Osteoblast (primary cell): ENCODE measurements at regions not wholly inside any gene's neighbourhood (a gene's known extent, or its start where the extent isn't known, plus 50 kb on each side); places are given as distances from the start of the nearest gene placed in this dataset.

Experiments
- DNase-seq: peaks from one replicate; pipeline ENCODE4 v3.0.0; 2011; ENCODE audit warnings: low spot score, mixed read lengths; ENCODE audit not compliant: insufficient read length; ENCODE audit errors: missing footprints
- H2AFZ ChIP-seq: 2 replicates; pipeline ENCODE4 v1.6.0; 2011; ENCODE audit warnings: mild to moderate bottlenecking, low read length
- H3K27ac ChIP-seq: 2 replicates; pipeline ENCODE4 v1.5.1; 2011; ENCODE audit warnings: mild to moderate bottlenecking, low read depth, low read length, moderate library complexity
- H3K27me3 ChIP-seq: 2 replicates; pipeline ENCODE4 v1.6.0; 2012; ENCODE audit warnings: mild to moderate bottlenecking, control low read depth, inconsistent platforms, low read length, moderate library complexity; ENCODE audit not compliant: insufficient read depth
- H3K36me3 ChIP-seq: 2 replicates; pipeline ENCODE4 v1.5.1; 2011; ENCODE audit warnings: mild to moderate bottlenecking, low read length, control low read depth, moderate library complexity; ENCODE audit not compliant: insufficient read depth
- H3K4me1 ChIP-seq: 2 replicates; pipeline ENCODE4 v1.5.1; 2011; ENCODE audit warnings: mild to moderate bottlenecking, low read length, control low read depth, moderate library complexity; ENCODE audit not compliant: insufficient read depth
- H3K4me2 ChIP-seq: 2 replicates; pipeline ENCODE4 v1.6.0; 2011; ENCODE audit warnings: mild to moderate bottlenecking, low read length; ENCODE audit not compliant: insufficient read depth
- H3K4me3 ChIP-seq: fragments of 200-600 bp; sonication (generic); 3 replicates; pipeline ENCODE4 v1.5.1; 2012; ENCODE audit warnings: mild to moderate bottlenecking, low read length, inconsistent platforms; ENCODE audit not compliant: insufficient read depth
- H3K79me2 ChIP-seq: 2 replicates; pipeline ENCODE4 v1.6.0; 2012; ENCODE audit warnings: mild to moderate bottlenecking, low read length, control low read depth, inconsistent platforms; ENCODE audit not compliant: insufficient read depth
- H3K9me3 ChIP-seq: 2 replicates; pipeline ENCODE4 v1.5.1; 2011; ENCODE audit warnings: low read depth, low read length, control low read depth
- H4K20me1 ChIP-seq: 2 replicates; pipeline ENCODE4 v1.6.0; 2012; ENCODE audit warnings: mild to moderate bottlenecking, low read length, control low read depth; ENCODE audit not compliant: insufficient read depth
- CTCF ChIP-seq: IDR thresholded peaks from 2 replicates; pipeline ENCODE4 v1.5.1; 2011; ENCODE audit warnings: mild to moderate bottlenecking, low read depth, low read length, moderate library complexity; ENCODE audit errors: extremely low read depth

GRCh38 chr9:14418941-14419937, 105.3 kb upstream of the NFIB start:
- peaks cover 7% of the 10 kb centered on the region for H3K9me3 ChIP-seq
- H3K27ac ChIP-seq, result no peak overlapping the region
- H3K36me3 ChIP-seq, result no peaks in the 10 kb centered on the region
- H3K79me2 ChIP-seq, result no peaks in the 10 kb centered on the region
- H2AFZ ChIP-seq, result no peak overlapping the region
- peaks cover 23% of the 10 kb centered on the region for H3K4me1 ChIP-seq
- DNase-seq, result no peak
- H4K20me1 ChIP-seq, result peaks cover 6% of the 10 kb centered on the region
- H3K4me3 ChIP-seq, result no peak overlapping the region
- TF ChIP-seq CTCF, result no peak
- peaks cover 60% of the 10 kb centered on the region for H3K27me3 ChIP-seq
- H3K4me2 ChIP-seq, result peak overlapping the region; percentile 25

GRCh38 chr9:14418301-14418940, 104.5 kb upstream of the NFIB start:
- no peak for DNase-seq
- H3K4me2 ChIP-seq, result no peak overlapping the region
- no peak for TF ChIP-seq CTCF
- H3K9me3 ChIP-seq, result peaks cover 7% of the 10 kb centered on the region
- H3K79me2 ChIP-seq, result no peaks in the 10 kb centered on the region
- H3K27ac ChIP-seq, result no peak overlapping the region
- H3K4me3 ChIP-seq, result no peak overlapping the region
- H3K4me1 ChIP-seq, result peaks cover 14% of the 10 kb centered on the region
- H2AFZ ChIP-seq, result no peak overlapping the region
- no peaks in the 10 kb centered on the region for H3K36me3 ChIP-seq
- peaks cover 66% of the 10 kb centered on the region for H3K27me3 ChIP-seq
- peaks cover 6% of the 10 kb centered on the region for H4K20me1 ChIP-seq

- Histone ChIP-seq H3K79me2 (no peaks in the 10 kb centered on the region), H2AFZ (no peak overlapping the region), H3K36me3 (no peaks in the 10 kb centered on the region), H3K4me2 (no peak overlapping the region), H3K27me3 (peaks cover 76% of the 10 kb centered on the region), H3K27ac (no peak overlapping the region), H3K4me3 (no peak overlapping the region), H4K20me1 (peaks cover 6% of the 10 kb centered on the region), H3K9me3 (peaks cover 7% of the 10 kb centered on the region), H3K4me1 (peaks cover 12% of the 10 kb centered on the region)
- DNase-seq, result no peak
- no peak for TF ChIP-seq CTCF
Observed at GRCh38 chr9:14417237-14417636, 103.3 kb upstream of the NFIB start.

DNA sequence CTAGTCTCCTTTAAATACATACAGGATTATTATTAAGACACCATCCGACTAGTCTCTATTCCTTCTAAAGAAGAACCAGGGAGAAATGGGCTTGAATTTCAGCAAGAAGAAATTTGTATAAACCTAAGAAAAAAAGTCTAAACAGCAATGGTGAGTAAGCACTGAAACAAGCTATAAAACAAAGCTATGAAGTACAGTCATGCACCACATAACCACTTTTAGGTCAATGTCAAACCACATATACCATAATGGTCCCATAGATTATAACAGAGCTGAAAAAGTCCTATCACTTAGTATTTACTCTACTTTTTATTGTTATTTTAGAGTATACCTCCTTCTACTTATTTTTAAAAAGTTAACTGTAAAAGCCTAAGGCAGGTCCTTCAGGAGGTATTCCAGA, 102.0 kb upstream of the NFIB start:
- Histone ChIP-seq H3K4me1 (peaks cover 12% of the 10 kb centered on the region), H3K36me3 (no peaks in the 10 kb centered on the region), H3K79me2 (no peaks in the 10 kb centered on the region), H4K20me1 (peaks cover 6% of the 10 kb centered on the region), H3K9me3 (peaks cover 7% of the 10 kb centered on the region), H2AFZ (no peak overlapping the region), H3K4me3 (no peak overlapping the region), H3K4me2 (no peak overlapping the region), H3K27me3 (peaks cover 78% of the 10 kb centered on the region), H3K27ac (no peak overlapping the region)
- no peak for TF ChIP-seq CTCF
- no peak for DNase-seq
